ENCODE measurements at regions not wholly inside any gene's neighbourhood (a gene's known extent, or its start where the extent isn't known, plus 50 kb on each side); places are given as distances from the start of the nearest gene placed in this dataset.

- TF ChIP-seq, protein P1, sequence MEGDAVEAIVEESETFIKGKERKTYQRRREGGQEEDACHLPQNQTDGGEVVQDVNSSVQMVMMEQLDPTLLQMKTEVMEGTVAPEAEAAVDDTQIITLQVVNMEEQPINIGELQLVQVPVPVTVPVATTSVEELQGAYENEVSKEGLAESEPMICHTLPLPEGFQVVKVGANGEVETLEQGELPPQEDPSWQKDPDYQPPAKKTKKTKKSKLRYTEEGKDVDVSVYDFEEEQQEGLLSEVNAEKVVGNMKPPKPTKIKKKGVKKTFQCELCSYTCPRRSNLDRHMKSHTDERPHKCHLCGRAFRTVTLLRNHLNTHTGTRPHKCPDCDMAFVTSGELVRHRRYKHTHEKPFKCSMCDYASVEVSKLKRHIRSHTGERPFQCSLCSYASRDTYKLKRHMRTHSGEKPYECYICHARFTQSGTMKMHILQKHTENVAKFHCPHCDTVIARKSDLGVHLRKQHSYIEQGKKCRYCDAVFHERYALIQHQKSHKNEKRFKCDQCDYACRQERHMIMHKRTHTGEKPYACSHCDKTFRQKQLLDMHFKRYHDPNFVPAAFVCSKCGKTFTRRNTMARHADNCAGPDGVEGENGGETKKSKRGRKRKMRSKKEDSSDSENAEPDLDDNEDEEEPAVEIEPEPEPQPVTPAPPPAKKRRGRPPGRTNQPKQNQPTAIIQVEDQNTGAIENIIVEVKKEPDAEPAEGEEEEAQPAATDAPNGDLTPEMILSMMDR (IDR thresholded peaks at IDR 0.05), result no peak
- TF ChIP-seq POLR2A (IDR thresholded peaks at IDR 0.05), result no peak
Observed at GRCh38 chr17:69870751-69871199, 204.2 kb upstream of the KCNJ16 start.
